HCT116 (cell line): ENCODE measurements at regions not wholly inside any gene's neighbourhood (a gene's known extent, or its start where the extent isn't known, plus 50 kb on each side); places are given as distances from the start of the nearest gene placed in this dataset.

ENCODE experiments used
- ATAC-seq: fragments of 200-7000 bp; cut with Tn5 transposase; 2 replicates; pipeline ENCODE4 v1.9.1; 2020; ENCODE audit warnings: mild to moderate bottlenecking, moderate library complexity
- BruUV-seq: library from RNA; stranded (reverse); fragments of 400-500 nt; replicated peaks from 2 replicates; lab custom pipeline; 2021; lab: Mats Ljungman, UMichigan
- CTCF ChIA-PET: fragments of 300-600 bp; sonication (Branson Sonifier 250); formaldehyde crosslinking; loops from one replicate; lab custom pipeline; 2021; ENCODE audit warnings: antibody characterized with exemption; lab: Charles Lee
- POLR2A ChIA-PET: fragments of 300-600, 350-600 bp; sonication (Branson Sonifier 250); formaldehyde crosslinking; loops from one replicate; lab custom pipeline; 2021; ENCODE audit warnings: antibody characterized with exemption; lab: Charles Lee
- RAD21 ChIA-PET, 2 experiments: fragments of 300-600 bp; sonication (Branson Sonifier 250); formaldehyde crosslinking; loops; one replicate each; lab custom pipeline; 2023; ENCODE audit warnings: low total read pairs in 2 of 2; ENCODE audit not compliant: uncharacterized antibody in 2 of 2, unreplicated experiment in 2 of 2, low non-redundant PET in 1 of 2; lab: Charles Lee
- DNase-seq: peaks from one replicate; pipeline ENCODE4 v3.0.0-alpha.2; 2010; ENCODE audit warnings: low read depth, low spot score
- H2AFZ ChIP-seq: fragments of 200-600 bp; shearing (Covaris generic), sonication (generic); 2 replicates; pipeline ENCODE4 v1.6.1; 2017; ENCODE audit warnings: low read depth, mixed run types, mixed read lengths, antibody characterized with exemption, low read length; ENCODE audit not compliant: poor library complexity, severe bottlenecking
- H3K27ac ChIP-seq: 2 replicates; pipeline ENCODE4 v1.5.1; 2012; ENCODE audit warnings: low read depth, low read length
- H3K27me3 ChIP-seq: fragments of 200-600 bp; sonication (generic); 2 replicates; pipeline ENCODE4 v1.6.1; 2016; ENCODE audit warnings: mixed run types, low read length, mixed read lengths; ENCODE audit not compliant: insufficient read depth
- H3K36me3 ChIP-seq, 2 experiments: fragments of 200-500 bp in 1 of 2; fragments of 200-600 bp in 1 of 2; sonication (Bioruptor generic) in 1 of 2; sonication (generic) in 1 of 2; 2 replicates each; pipeline versions ENCODE4 v1.5.1 to v1.6.1; 2014 to 2016; ENCODE audit warnings: low read length in 2 of 2, inconsistent platforms in 1 of 2, mixed read lengths in 1 of 2, mixed run types in 1 of 2; ENCODE audit not compliant: insufficient read depth in 2 of 2, control insufficient read depth in 1 of 2
- H3K4me1 ChIP-seq, 2 experiments: fragments of 200-600 bp in 1 of 2; sonication (generic) in 1 of 2; 2 replicates each; pipeline versions ENCODE4 v1.5.1 to v1.6.1; 2012 to 2017; ENCODE audit warnings: low read length in 2 of 2, inconsistent platforms in 1 of 2, mild to moderate bottlenecking in 1 of 2, mixed read lengths in 1 of 2, mixed run types in 1 of 2, moderate library complexity in 1 of 2; ENCODE audit not compliant: insufficient read depth in 2 of 2, control insufficient read depth in 1 of 2
- H3K4me2 ChIP-seq: fragments of 200-600 bp; sonication (generic); 2 replicates; pipeline ENCODE4 v1.6.1; 2017; ENCODE audit warnings: mixed run types, low read length, mixed read lengths
- H3K4me3 ChIP-seq, 2 experiments: fragments of 200-600 bp in 1 of 2; sonication (generic) in 1 of 2; replicated peaks in 1 of 2; 2 replicates each; pipeline ENCODE4 v1.5.1; 2011 to 2016; ENCODE audit warnings: low read length in 2 of 2, control low read depth in 1 of 2, low read depth in 1 of 2, mild to moderate bottlenecking in 1 of 2, mixed read lengths in 1 of 2, mixed run types in 1 of 2
- H3K79me2 ChIP-seq: fragments of 200-600 bp; sonication (generic); 2 replicates; pipeline ENCODE4 v1.6.1; 2017; ENCODE audit warnings: mild to moderate bottlenecking, mixed run types, low read length, moderate library complexity, mixed read lengths; ENCODE audit not compliant: insufficient read depth
- H3K9ac ChIP-seq: fragments of 200-600 bp; sonication (generic); 2 replicates; pipeline ENCODE4 v1.6.1; 2016; ENCODE audit warnings: low read length, mixed read lengths
- H3K9me2 ChIP-seq: fragments of 200-600 bp; sonication (generic), shearing (Covaris generic); 2 replicates; pipeline ENCODE4 v1.6.1; 2017; ENCODE audit warnings: mixed run types, mild to moderate bottlenecking, moderate library complexity; ENCODE audit not compliant: insufficient read depth
- H3K9me3 ChIP-seq, 2 experiments: fragments of 200-500 bp in 1 of 2; fragments of 200-600 bp in 1 of 2; sonication (Bioruptor generic) in 1 of 2; sonication (generic) in 1 of 2; 2 replicates each; pipeline ENCODE4 v1.6.1; 2014 to 2017; ENCODE audit warnings: low read length in 2 of 2, mixed read lengths in 2 of 2, inconsistent platforms in 1 of 2, low read depth in 1 of 2, mild to moderate bottlenecking in 1 of 2, mixed run types in 1 of 2, moderate library complexity in 1 of 2; ENCODE audit not compliant: control insufficient read depth in 1 of 2, insufficient read depth in 1 of 2
- H4K20me1 ChIP-seq: fragments of 200-600 bp; sonication (generic), shearing (Covaris generic); 2 replicates; pipeline ENCODE4 v1.6.1; 2017; ENCODE audit warnings: mixed run types, mild to moderate bottlenecking, moderate library complexity; ENCODE audit not compliant: insufficient read depth
- ATF3 ChIP-seq: IDR thresholded peaks from 2 replicates; pipeline ENCODE4 v1.6.1; 2012
- CEBPB ChIP-seq: IDR thresholded peaks from 2 replicates; pipeline ENCODE4 v1.6.1; 2012; ENCODE audit warnings: low read depth
- CTCF ChIP-seq, 3 experiments: fragments of 200-600 bp in 1 of 3; sonication (generic) in 1 of 3; IDR thresholded peaks in 2 of 3; conservative IDR thresholded peaks in 1 of 3; 2 replicates each; pipeline ENCODE4 v1.5.1; 2012 to 2017; ENCODE audit warnings: low read depth in 2 of 3, low read length in 2 of 3, antibody characterized with exemption in 1 of 3, borderline replicate concordance in 1 of 3, control low read depth in 1 of 3, mild to moderate bottlenecking in 1 of 3, mixed read lengths in 1 of 3, mixed run types in 1 of 3, moderate library complexity in 1 of 3; ENCODE audit not compliant: insufficient read depth in 1 of 3
- ELF1 ChIP-seq: IDR thresholded peaks from 2 replicates; pipeline ENCODE4 v1.6.1; 2012; ENCODE audit warnings: low read depth, borderline replicate concordance
- EZH2 ChIP-seq: fragments of 200-600 bp; sonication (generic); IDR thresholded peaks from 2 replicates; pipeline ENCODE4 v1.6.1; 2017; ENCODE audit warnings: antibody characterized with exemption, mixed run types
- EZH2phosphoT487 ChIP-seq: fragments of 200-600 bp; IDR thresholded peaks from 2 replicates; pipeline ENCODE4 v1.6.1; 2018; ENCODE audit warnings: antibody characterized with exemption, borderline replicate concordance
- FOSL1 ChIP-seq: IDR thresholded peaks from 2 replicates; pipeline ENCODE4 v1.6.1; 2012; ENCODE audit warnings: low read depth
- JUND ChIP-seq: IDR thresholded peaks from 2 replicates; pipeline ENCODE4 v1.6.1; 2012
- MAX ChIP-seq: IDR thresholded peaks from 2 replicates; pipeline ENCODE4 v1.6.1; 2012
- POLR2AphosphoS5 ChIP-seq: IDR thresholded peaks from 2 replicates; pipeline ENCODE4 v1.6.1; 2011; ENCODE audit warnings: mild to moderate bottlenecking, low read depth, low read length, moderate library complexity
- RAD21 ChIP-seq: IDR thresholded peaks from 2 replicates; pipeline ENCODE4 v1.6.1; 2012; ENCODE audit warnings: low read depth, mild to moderate bottlenecking
- REST ChIP-seq: IDR thresholded peaks from 2 replicates; pipeline ENCODE4 v1.6.1; 2012; ENCODE audit warnings: low read depth
- SIN3A ChIP-seq: IDR thresholded peaks from 2 replicates; pipeline ENCODE4 v1.6.1; 2012; ENCODE audit warnings: low read depth
- SP1 ChIP-seq: IDR thresholded peaks from 2 replicates; pipeline ENCODE4 v1.6.1; 2012; ENCODE audit warnings: low read depth
- SRF ChIP-seq: IDR thresholded peaks from 2 replicates; pipeline ENCODE4 v1.6.1; 2012; ENCODE audit warnings: low read depth
- YY1 ChIP-seq: IDR thresholded peaks from 2 replicates; pipeline ENCODE4 v1.6.1; 2011; ENCODE audit warnings: low read length, low read depth, moderate library complexity, mild to moderate bottlenecking; ENCODE audit not compliant: insufficient replicate concordance; ENCODE audit errors: extremely low read depth
- ZBTB33 ChIP-seq: IDR thresholded peaks from 2 replicates; pipeline ENCODE4 v1.6.1; 2011; ENCODE audit warnings: mild to moderate bottlenecking, low read length, moderate library complexity; ENCODE audit not compliant: insufficient replicate concordance; ENCODE audit errors: extremely low read depth
- ZFX ChIP-seq: fragments of 450-650 bp; IDR thresholded peaks from 2 replicates; pipeline ENCODE4 v1.6.1; 2017
- ZNF274 ChIP-seq: fragments of 200-500 bp; sonication (Bioruptor generic); IDR thresholded peaks from 2 replicates; pipeline ENCODE4 v1.6.1; 2014; ENCODE audit warnings: mild to moderate bottlenecking, low read depth, low read length, inconsistent platforms
- intact Hi-C: fragments of 100-400 bp; cut with micrococcal nuclease; formaldehyde crosslinking; loops from 2 replicates; pipeline ENCODE4 v1.10.0; 2022

GRCh38 chrX:122591546-122591945, 592.5 kb upstream of the GRIA3 start:
- ATAC-seq (no peak), DNase-seq (no peak)
- no peak overlapping the region for H3K4me3 ChIP-seq
- H3K79me2 ChIP-seq = no peaks in the 10 kb centered on the region
- no peak overlapping the region for H3K27ac ChIP-seq
- ChIA-PET RAD21 (no interaction called here), POLR2A (no interaction called here), CTCF (no interaction called here)
- H3K36me3 ChIP-seq = no peaks in the 10 kb centered on the region
- no peak overlapping the region for H3K4me2 ChIP-seq
- H3K9ac ChIP-seq = no peak overlapping the region
- no peaks in the 10 kb centered on the region for H3K4me1 ChIP-seq
- TF ChIP-seq YY1 (no peak), REST (no peak), ZNF274 (no peak), ELF1 (no peak), ATF3 (no peak), CTCF (IDR thresholded peaks at IDR 0.05 in 2 of 3, conservative IDR thresholded peaks at IDR 0.05 in 1 of 3; ENCODE audit: borderline replicate concordance in 1 of 3, insufficient read depth in 1 of 3, low read depth in 2 of 3, low read length in 2 of 3) (no peak), SP1 (no peak), POLR2AphosphoS5 (no peak), MAX (no peak), ZFX (no peak), CEBPB (no peak), ZBTB33 (no peak), FOSL1 (no peak), SRF (no peak), SIN3A (no peak), JUND (no peak), RAD21 (no peak), EZH2 (no peak), EZH2phosphoT487 (no peak)
- H3K9me2 ChIP-seq = no peaks in the 10 kb centered on the region
- no TSS peak for BruUV-seq
- intact Hi-C loops = no loop called here
- H4K20me1 ChIP-seq = no peaks in the 10 kb centered on the region
- H3K27me3 ChIP-seq = no peaks in the 10 kb centered on the region
- no peaks in the 10 kb centered on the region for H3K9me3 ChIP-seq
- no peak overlapping the region for H2AFZ ChIP-seq
